ENCODE measurements at regions not wholly inside any gene's neighbourhood (a gene's known extent, or its start where the extent isn't known, plus 50 kb on each side); places are given as distances from the start of the nearest gene placed in this dataset.

GRCh38 chr1:67979532-67979931 is 70.9 kb downstream of the DIRAS3 start:
- no peak overlapping the region for H2AFZ ChIP-seq (ENCODE audit: low read length)
- ATAC-seq: no peak
- ChIA-PET POLR2A (no interaction called here), CTCF (ENCODE audit: low intra/inter-chr PET ratio, low total read pairs) (no interaction called here)
- in situ Hi-C loops (cut with HindIII; ENCODE audit: extremely low pct_ligation_motif_present, low pct_unique_long_range_greater_than_20kb): no loop called here
- no peak overlapping the region for H3K4me2 ChIP-seq (ENCODE audit: low read depth, low read length)
- H3K9me3 ChIP-seq (ENCODE audit: low read length): no peaks in the 10 kb centered on the region
- DNase-seq (ENCODE audit: low spot score): no peak
- no peak for FAIRE-seq
- no peak overlapping the region for H3K27ac ChIP-seq (ENCODE audit: extremely low read length, insufficient read depth, low read length)
- WGBS (ENCODE audit: low lambda C conversion rate): 9% methylated on average over 2 of the region's 2 CpGs
- no peaks in the 10 kb centered on the region for H3K4me1 ChIP-seq (ENCODE audit: insufficient read depth, low read length)
- no peaks in the 10 kb centered on the region for H3K79me2 ChIP-seq (ENCODE audit: insufficient read depth, low read length)
- H3K27me3 ChIP-seq (ENCODE audit: control insufficient read depth in 1 of 2, insufficient read depth in 2 of 2, low read length in 2 of 2): no peaks in the 10 kb centered on the region
- H3K36me3 ChIP-seq (replicated peaks in 1 of 2; ENCODE audit: control insufficient read depth in 1 of 2, insufficient read depth in 2 of 2, low read length in 2 of 2): no peaks in the 10 kb centered on the region
- TF ChIP-seq ZNF550 (CRISPR knock-in tag; IDR thresholded peaks at IDR 0.05; ENCODE audit: borderline replicate concordance) (no peak), RFXAP (CRISPR knock-in tag; IDR thresholded peaks at IDR 0.05; ENCODE audit: borderline replicate concordance) (no peak)
- BruUV-seq (replicated peaks): no TSS peak
- no peak overlapping the region for H3K9ac ChIP-seq (ENCODE audit: insufficient read depth, low read depth, low read length)
- H3K4me3 ChIP-seq (replicated peaks in 1 of 3; ENCODE audit: insufficient read depth in 1 of 3, low read depth in 2 of 3, low read length in 3 of 3): no peak overlapping the region
- intact Hi-C loops (cut with micrococcal nuclease; ENCODE audit: unreplicated experiment): no loop called here
- no peaks in the 10 kb centered on the region for H4K20me1 ChIP-seq (ENCODE audit: insufficient read depth, low read length)

GRCh38 chr1:67978890-67979516 is 71.4 kb downstream of the DIRAS3 start:
- Histone ChIP-seq H3K27ac (ENCODE audit: extremely low read length, insufficient read depth, low read length) (no peak overlapping the region), H3K9me3 (ENCODE audit: low read length) (no peaks in the 10 kb centered on the region), H3K79me2 (ENCODE audit: insufficient read depth, low read length) (no peaks in the 10 kb centered on the region), H2AFZ (ENCODE audit: low read length) (no peak overlapping the region), H3K27me3 (ENCODE audit: control insufficient read depth in 1 of 2, insufficient read depth in 2 of 2, low read length in 2 of 2) (no peaks in the 10 kb centered on the region), H3K36me3 (replicated peaks in 1 of 2; ENCODE audit: control insufficient read depth in 1 of 2, insufficient read depth in 2 of 2, low read length in 2 of 2) (no peaks in the 10 kb centered on the region), H3K4me1 (ENCODE audit: insufficient read depth, low read length) (no peaks in the 10 kb centered on the region), H3K4me2 (ENCODE audit: low read depth, low read length) (no peak overlapping the region), H4K20me1 (ENCODE audit: insufficient read depth, low read length) (no peaks in the 10 kb centered on the region), H3K4me3 (replicated peaks in 1 of 3; ENCODE audit: insufficient read depth in 1 of 3, low read depth in 2 of 3, low read length in 3 of 3) (no peak overlapping the region), H3K9ac (ENCODE audit: insufficient read depth, low read depth, low read length) (no peak overlapping the region)
- intact Hi-C loops (cut with micrococcal nuclease; ENCODE audit: unreplicated experiment): no loop called here
- CTCF ChIA-PET (ENCODE audit: low intra/inter-chr PET ratio, low total read pairs): no interaction called here
- POLR2A ChIA-PET: no interaction called here
- DNase-seq (ENCODE audit: low spot score) (peak; percentile 37), ATAC-seq (no peak), FAIRE-seq (no peak)
- whole genome bisulfite sequencing (ENCODE audit: low lambda C conversion rate): 7% methylated on average over 5 of the region's 5 CpGs
- no TSS peak for BruUV-seq (replicated peaks)
- TF ChIP-seq RBM22 (optimal IDR thresholded peaks at IDR 0.05; ENCODE audit: low read length) (no peak), SOX5 (CRISPR knock-in tag; IDR thresholded peaks at IDR 0.05; ENCODE audit: borderline replicate concordance) (peak; percentile 15; the same call in 1 of the 2 replicates), PBX3 (CRISPR knock-in tag; IDR thresholded peaks at IDR 0.05; ENCODE audit: borderline replicate concordance) (no peak), PPARG (CRISPR knock-in tag; conservative IDR thresholded peaks at IDR 0.05) (no peak), SOX13 (IDR thresholded peaks at IDR 0.05) (no peak), SOX13 (CRISPR knock-in tag; conservative IDR thresholded peaks at IDR 0.05 in 1 of 2, IDR thresholded peaks at IDR 0.05 in 1 of 2) (peak in 1 of 2 experiments; percentile 32; a peak in 2 of 4 replicates)
- in situ Hi-C loops (cut with HindIII; ENCODE audit: extremely low pct_ligation_motif_present, low pct_unique_long_range_greater_than_20kb): no loop called here
